HuH-7 (cell line): ENCODE measurements at regions not wholly inside any gene's neighbourhood (a gene's known extent, or its start where the extent isn't known, plus 50 kb on each side); places are given as distances from the start of the nearest gene placed in this dataset.

ENCODE experiments used
- DNase-seq: peaks from one replicate; pipeline ENCODE4 v3.0.0; 2011; ENCODE audit warnings: low spot score

- no peak for DNase-seq
These were observed 442.6 kb upstream of the MARCKS start for GRCh38 chr6:113414511-113414910.

- DNase-seq = no peak
These were observed 441.0 kb upstream of the MARCKS start for GRCh38 chr6:113416170-113416569.

GRCh38 chr6:113420290-113420689 lies 436.9 kb upstream of the MARCKS start:
- no peak for DNase-seq

- no peak for DNase-seq
These were observed 435.1 kb upstream of the MARCKS start for GRCh38 chr6:113421997-113422396.

DNA sequence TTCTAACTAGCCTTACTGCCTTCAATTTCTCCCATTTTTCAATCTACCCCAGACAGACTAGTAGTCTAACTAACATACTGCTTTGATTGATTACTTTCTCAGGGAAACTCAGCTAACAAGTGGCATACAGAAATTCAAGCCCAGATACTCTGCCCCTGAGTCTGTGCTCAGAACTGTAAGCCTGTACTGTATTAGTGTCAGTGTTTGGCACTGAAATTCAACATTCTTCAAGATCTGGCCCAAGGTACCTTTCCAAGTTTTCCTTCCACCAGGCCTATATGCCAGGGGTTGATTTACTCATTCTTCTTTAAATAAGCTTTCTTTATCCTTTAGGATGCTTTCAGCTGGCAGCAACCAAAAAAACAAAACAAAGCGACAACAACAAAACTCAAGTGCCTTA lies 433.2 kb upstream of the MARCKS start:
- DNase-seq = no peak

DNA sequence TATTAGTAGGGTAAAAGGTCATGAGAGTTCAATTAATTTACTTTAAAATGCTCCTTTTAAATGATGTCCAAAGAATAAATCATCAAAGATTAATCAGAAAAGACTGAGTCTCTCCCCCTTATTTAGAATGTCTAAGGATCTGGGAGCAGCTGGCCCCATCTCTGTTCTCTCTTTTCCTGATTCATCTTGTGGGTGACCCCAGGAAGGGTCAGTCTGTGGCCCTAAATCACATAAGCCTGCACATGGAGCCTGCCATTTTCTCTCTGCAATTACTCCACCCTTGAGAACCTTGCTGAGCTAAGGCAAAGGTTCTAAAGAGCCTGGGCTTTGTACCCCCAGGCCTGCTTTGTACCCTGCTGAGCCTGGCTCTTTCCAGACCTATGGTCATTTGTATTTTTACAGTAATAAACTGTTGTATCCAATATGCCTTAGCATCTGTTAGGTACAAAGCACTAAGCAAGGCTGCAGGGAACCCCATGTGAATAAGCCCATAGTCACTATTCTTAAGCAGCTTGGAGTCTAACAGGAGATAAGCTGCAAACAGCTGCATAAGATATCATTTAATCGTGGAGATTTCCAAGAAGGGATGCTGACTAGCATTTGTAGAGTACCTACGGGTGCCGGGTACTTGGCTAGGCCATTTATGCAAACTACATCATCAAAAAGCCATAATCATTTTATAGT lies 431.0 kb upstream of the MARCKS start:
- DNase-seq = no peak

GRCh38 chr6:113427617-113428016 lies 429.5 kb upstream of the MARCKS start:
- no peak for DNase-seq

DNA sequence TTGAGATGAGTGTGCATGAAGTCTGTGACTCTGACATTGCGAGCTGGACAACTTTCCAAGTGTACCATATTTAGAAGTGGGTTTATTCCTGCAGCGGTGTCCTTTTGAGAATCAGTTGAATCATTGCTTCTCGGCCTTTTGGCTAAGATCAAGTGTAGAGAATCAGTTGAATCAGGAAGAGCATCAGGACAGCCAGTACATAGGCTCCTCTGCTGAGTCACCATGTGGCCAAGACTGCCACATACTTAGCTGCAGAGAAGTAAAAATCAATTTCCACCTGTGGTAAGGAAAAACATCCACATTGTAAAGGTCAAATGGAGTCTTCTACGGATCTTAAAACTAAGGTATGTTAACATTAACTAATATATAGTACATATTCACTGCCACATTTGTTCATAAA lies 428.4 kb upstream of the MARCKS start:
- DNase-seq = no peak

- DNase-seq = peak; percentile 17
These were observed 424.4 kb upstream of the MARCKS start for GRCh38 chr6:113432521-113433334.

GRCh38 chr6:113433335-113433991 lies 423.7 kb upstream of the MARCKS start:
- DNase-seq = peak; percentile 30

DNA sequence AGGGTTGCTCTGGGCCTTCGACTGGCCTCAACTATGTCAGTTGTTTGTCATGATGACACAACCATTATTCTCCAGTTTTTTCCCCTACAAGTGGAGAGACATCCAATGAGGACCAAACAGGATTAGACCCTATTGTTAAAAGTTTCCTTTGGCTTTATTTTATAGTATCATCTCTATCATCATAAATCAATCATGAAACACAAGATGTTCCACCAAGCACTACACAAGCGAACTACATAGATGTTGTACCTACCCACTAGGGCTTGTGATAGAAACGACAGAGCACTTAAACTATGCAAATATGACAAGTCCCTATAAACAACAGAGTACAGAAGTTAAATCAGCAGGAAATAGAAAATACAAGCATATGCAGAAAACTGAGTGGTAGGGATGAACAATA lies 422.5 kb upstream of the MARCKS start:
- no peak for DNase-seq

DNA sequence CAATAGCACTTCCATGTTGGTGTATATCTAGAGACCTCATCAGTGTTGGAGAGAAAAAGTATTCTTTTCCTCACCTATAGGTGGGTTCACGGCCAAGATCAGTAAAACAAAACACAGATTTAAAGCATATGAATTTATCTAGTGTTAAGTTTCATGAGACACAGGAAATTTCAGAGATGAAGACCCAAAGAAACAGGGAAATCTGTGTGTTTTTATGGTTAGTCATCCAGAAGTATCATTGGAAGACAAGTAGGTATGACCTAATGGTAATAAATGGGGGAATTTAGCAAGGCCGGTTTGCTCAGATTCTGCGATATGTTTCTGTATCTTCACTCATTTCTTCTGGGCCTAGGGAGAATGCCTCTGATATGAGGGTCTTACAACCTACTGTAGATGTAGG lies 419.6 kb upstream of the MARCKS start:
- no peak for DNase-seq

DNA sequence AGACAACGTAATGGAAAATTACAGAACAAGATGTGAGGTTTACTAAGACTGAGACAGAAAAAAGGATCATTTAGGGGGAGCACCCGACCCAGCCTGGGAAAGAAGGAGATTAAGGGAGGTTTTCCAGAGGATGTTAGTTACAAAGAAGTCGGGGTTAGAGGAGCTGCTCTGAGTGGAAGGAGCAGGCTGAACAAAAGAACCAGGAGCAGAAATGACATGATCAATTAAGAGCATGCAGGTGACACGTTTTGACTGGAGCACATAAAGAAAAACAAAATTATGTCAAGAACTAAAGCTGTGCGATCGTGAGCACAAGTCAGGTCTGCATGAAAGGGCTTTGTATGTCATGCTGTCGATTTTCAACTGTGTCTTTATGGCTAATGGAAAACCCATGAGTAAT lies 417.3 kb upstream of the MARCKS start:
- no peak for DNase-seq

- no peak for DNase-seq
These were observed 415.1 kb upstream of the MARCKS start for GRCh38 chr6:113442040-113442439.

DNA sequence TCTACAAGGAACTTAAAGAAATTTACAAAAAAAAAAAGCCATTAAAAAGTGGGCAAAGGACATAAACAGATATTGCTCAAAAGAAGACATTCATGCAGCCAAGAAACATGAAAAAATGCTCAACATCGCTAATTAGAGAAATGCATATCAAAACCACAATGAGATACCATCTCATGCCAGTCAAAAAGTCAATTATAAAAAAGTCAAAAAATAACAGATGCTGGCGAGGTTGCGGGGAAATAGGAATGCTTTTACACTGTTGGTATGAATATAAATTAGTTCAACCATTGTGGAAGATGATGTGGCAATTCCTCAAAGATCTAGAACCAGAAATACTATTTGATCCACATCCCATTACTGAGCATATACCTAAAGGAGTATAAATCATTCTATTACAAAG lies 411.9 kb upstream of the MARCKS start:
- no peak for DNase-seq

DNA sequence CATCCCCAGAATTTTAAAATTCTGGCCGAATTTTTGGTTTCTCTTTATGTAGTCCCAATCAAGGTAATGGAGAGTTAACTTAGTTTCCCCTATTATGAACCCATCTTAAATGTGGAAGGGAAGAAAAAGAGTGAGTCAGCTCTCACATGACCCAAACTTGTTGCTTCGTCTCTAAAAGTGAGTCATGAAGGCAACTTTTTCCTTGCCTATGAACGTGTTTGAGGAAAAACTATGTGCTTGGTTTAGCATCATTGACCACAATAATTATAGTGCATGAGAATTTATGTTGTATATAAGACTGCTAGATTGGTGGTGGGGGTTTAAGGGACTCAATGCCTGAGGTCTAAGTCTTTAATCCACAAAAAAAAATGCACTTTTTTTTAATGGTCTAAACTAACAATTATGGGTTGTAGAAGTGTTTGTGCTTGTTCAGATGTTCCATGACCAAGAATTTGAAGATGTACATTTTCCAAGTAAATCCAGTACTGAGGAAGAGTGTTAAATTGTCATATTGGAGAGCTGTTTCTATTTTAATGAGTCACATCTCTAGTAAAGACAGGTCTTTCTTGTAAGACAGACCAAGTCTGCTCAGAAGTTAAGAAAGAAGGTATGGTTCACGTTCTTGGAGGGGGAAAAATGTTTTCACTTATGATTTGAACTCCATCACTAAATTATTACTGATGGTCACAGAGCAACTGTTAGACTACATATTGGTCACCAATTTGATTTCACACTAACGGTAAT lies 409.9 kb upstream of the MARCKS start:
- no peak for DNase-seq

DNA sequence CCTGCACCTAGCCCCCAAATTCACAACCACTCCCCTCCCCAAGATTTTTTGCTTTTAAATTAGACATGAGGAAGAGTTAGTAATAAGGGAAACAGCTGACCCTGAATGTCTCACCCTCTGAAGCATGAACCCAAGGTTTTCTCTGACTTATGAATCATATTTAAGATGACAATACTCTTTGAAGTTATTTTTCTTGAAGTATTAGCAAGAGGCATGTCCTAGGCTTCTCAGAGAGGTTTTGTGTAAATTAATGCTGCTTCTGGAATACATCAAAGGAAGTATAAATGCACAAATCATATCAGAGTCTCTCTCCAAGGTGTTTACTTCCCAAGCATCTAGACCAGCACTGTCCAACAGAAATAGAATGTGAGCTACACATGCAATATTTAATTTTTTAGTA lies 408.1 kb upstream of the MARCKS start:
- DNase-seq = no peak

GRCh38 chr6:113450061-113450465 lies 407.1 kb upstream of the MARCKS start:
- no peak for DNase-seq

DNA sequence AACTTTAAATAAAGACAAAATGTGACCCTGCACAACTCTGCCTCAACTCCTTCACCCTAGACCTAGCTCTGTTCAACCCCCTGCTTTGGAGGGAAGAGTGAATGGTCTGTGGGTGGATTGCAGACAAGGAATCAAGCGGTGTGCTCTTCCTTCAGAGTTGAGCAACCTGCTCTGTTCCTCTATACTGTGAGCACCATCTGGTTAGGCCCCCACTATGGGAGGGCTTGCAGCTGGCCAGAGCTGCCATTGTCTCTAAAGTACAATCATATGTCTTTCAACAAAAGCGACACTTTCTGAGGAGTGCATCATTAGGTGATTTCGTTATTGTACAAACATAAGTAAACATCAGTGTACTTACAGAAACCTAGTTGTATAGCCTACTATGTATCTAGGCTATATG lies 406.1 kb upstream of the MARCKS start:
- no peak for DNase-seq

DNA sequence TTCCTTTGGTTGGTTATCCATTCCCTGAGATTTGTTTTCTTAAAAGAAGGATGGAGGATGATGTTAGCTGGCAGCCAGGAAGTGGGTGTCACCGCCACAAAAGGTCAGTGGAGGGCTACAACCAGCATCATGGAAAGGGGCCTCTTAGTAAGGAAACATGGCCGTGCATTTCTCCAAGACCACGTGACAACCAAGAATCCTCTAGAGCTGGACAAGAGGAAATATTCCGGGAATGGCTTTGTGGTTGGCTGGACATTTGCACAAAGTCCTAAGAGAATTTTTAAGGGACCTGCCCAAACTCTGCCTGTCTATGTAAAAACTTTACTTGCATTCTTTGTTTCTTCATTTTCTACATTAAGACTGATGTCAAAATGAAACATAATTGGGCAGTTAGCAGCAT lies 399.9 kb upstream of the MARCKS start:
- DNase-seq = no peak

DNA sequence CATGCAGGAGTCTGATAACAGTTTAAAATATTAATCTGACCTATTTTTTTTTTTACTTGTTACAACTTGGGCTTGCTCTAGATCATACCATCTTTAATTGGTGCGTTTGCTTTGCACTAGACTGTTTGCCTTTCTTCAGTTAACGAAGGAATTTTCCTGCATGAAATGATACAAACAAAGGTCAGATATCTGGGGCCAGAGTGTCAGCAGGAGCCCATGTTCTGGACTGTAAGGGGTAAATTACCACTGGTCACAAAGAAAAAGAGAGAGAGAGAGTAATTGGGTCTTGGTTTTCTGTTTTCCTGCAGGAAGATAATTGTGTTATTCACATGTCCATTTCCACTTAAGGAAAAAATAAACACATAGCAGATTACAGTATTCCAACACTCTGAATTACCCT lies 399.4 kb upstream of the MARCKS start:
- no peak for DNase-seq

DNA sequence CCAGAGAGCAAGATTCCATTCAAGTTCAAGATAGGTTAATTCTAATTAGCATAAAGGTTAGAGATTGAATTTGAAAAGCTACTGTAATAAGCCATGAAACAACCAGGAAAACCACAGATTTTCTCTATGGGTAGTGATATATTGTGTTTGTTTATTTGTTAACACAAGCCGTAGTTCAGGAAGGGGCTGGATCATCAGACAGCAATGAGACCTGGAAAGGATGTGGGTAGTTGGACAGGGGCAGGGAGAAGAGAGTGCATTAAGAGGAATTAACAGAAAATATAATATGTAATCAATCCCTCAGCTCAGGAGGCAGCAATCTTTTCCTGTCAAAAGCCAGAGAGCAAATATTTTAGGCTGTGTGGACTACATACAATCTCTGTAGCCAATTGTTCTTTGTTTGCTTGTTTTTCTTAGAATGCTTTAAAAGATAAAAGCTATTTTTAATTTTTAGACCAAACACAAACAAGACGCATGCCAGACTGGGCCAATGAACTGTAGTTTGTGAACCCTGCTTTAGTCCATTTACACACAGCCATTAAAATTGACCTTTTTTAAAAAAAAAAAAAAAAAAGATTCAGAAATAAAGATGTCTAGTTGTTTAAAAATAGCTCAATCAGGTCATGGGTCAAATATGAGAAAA lies 398.7 kb upstream of the MARCKS start:
- DNase-seq = no peak
